ENCODE measurements at regions not wholly inside any gene's neighbourhood (a gene's known extent, or its start where the extent isn't known, plus 50 kb on each side); places are given as distances from the start of the nearest gene placed in this dataset.

DNA sequence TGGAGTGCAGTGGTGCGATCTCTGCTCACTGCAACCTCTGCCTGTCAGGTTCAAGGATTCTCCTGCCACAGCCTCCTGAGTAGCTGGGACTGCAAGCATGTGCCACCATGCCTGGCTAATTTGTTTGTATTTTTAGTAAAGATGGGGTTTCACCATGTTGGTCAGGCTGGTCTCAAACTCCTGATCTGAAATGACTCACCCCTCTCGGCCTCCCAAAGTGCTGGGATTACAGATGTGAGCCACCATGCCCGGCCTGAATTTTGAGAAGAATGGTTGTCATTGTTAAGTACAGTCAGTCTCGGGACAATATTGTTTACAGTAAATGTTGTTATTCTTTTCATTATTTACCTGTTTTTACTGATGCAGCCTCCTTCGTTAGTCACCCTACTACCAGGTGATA, 1226.2 kb upstream of the TENM3 start:
- TF ChIP-seq, protein P1, sequence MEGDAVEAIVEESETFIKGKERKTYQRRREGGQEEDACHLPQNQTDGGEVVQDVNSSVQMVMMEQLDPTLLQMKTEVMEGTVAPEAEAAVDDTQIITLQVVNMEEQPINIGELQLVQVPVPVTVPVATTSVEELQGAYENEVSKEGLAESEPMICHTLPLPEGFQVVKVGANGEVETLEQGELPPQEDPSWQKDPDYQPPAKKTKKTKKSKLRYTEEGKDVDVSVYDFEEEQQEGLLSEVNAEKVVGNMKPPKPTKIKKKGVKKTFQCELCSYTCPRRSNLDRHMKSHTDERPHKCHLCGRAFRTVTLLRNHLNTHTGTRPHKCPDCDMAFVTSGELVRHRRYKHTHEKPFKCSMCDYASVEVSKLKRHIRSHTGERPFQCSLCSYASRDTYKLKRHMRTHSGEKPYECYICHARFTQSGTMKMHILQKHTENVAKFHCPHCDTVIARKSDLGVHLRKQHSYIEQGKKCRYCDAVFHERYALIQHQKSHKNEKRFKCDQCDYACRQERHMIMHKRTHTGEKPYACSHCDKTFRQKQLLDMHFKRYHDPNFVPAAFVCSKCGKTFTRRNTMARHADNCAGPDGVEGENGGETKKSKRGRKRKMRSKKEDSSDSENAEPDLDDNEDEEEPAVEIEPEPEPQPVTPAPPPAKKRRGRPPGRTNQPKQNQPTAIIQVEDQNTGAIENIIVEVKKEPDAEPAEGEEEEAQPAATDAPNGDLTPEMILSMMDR (IDR thresholded peaks at IDR 0.05; ENCODE audit: low read length) = no peak
- TF ChIP-seq EZH2 (optimal IDR thresholded peaks at IDR 0.05; ENCODE audit: low read depth, low read length) (no peak), EZH2phosphoT487 (IDR thresholded peaks at IDR 0.05; ENCODE audit: low read length) (no peak)

Data from MM.1S (cell line).